ENCODE measurements at regions not wholly inside any gene's neighbourhood (a gene's known extent, or its start where the extent isn't known, plus 50 kb on each side); places are given as distances from the start of the nearest gene placed in this dataset.

GRCh38 chr6:138719744-138720143 lies 53.8 kb upstream of the CCDC28A start:
- DNase-seq: no peak
- no peak overlapping the region for H3K4me3 Mint-ChIP-seq (ENCODE audit: unreplicated experiment)
- ChIA-PET CTCF (no interaction called here), POLR2A (no interaction called here)
- H3K36me3 ChIP-seq (ENCODE audit: control insufficient read depth, insufficient read depth, low read length): no peaks in the 10 kb centered on the region
- BruUV-seq (replicated peaks): no TSS peak
- no peaks in the 10 kb centered on the region for H3K9me3 Mint-ChIP-seq (ENCODE audit: unreplicated experiment)
- H3K4me1 ChIP-seq: peaks cover 20% of the 10 kb centered on the region
- H3K4me1 Mint-ChIP-seq (ENCODE audit: low read depth, unreplicated experiment): peaks cover 6% of the 10 kb centered on the region
- no peaks in the 10 kb centered on the region for H3K36me3 Mint-ChIP-seq (ENCODE audit: insufficient read depth, unreplicated experiment)
- intact Hi-C loops (cut with micrococcal nuclease; ENCODE audit: unreplicated experiment): no loop called here
- no peaks in the 10 kb centered on the region for H3K9me3 ChIP-seq
- H3K27ac Mint-ChIP-seq (ENCODE audit: unreplicated experiment): no peak overlapping the region
- H3K27me3 Mint-ChIP-seq (ENCODE audit: insufficient read depth, unreplicated experiment): no peaks in the 10 kb centered on the region
- H3K27me3 ChIP-seq (replicated peaks; ENCODE audit: control insufficient read depth, insufficient read depth, low read length): no peaks in the 10 kb centered on the region
- H3K4me3 ChIP-seq (ENCODE audit: low read depth, low read length): no peak overlapping the region
- TF ChIP-seq, protein P1, sequence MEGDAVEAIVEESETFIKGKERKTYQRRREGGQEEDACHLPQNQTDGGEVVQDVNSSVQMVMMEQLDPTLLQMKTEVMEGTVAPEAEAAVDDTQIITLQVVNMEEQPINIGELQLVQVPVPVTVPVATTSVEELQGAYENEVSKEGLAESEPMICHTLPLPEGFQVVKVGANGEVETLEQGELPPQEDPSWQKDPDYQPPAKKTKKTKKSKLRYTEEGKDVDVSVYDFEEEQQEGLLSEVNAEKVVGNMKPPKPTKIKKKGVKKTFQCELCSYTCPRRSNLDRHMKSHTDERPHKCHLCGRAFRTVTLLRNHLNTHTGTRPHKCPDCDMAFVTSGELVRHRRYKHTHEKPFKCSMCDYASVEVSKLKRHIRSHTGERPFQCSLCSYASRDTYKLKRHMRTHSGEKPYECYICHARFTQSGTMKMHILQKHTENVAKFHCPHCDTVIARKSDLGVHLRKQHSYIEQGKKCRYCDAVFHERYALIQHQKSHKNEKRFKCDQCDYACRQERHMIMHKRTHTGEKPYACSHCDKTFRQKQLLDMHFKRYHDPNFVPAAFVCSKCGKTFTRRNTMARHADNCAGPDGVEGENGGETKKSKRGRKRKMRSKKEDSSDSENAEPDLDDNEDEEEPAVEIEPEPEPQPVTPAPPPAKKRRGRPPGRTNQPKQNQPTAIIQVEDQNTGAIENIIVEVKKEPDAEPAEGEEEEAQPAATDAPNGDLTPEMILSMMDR (IDR thresholded peaks at IDR 0.05; ENCODE audit: insufficient read depth in 1 of 2, low read depth in 1 of 2, low read length in 1 of 2, severe bottlenecking in 1 of 2, unreplicated experiment in 1 of 2): no peak

- TF ChIP-seq, protein P1 (IDR thresholded peaks at IDR 0.05; ENCODE audit: insufficient read depth in 1 of 2, low read depth in 1 of 2, low read length in 1 of 2, severe bottlenecking in 1 of 2, unreplicated experiment in 1 of 2): no peak
- H3K9me3 Mint-ChIP-seq (ENCODE audit: unreplicated experiment): no peaks in the 10 kb centered on the region
- no peaks in the 10 kb centered on the region for H3K36me3 Mint-ChIP-seq (ENCODE audit: insufficient read depth, unreplicated experiment)
- no peak overlapping the region for H3K4me3 Mint-ChIP-seq (ENCODE audit: unreplicated experiment)
- H3K27ac Mint-ChIP-seq (ENCODE audit: unreplicated experiment): no peak overlapping the region
- intact Hi-C loops (cut with micrococcal nuclease; ENCODE audit: unreplicated experiment): no loop called here
- BruUV-seq (replicated peaks): no TSS peak
- Histone ChIP-seq H3K9me3 (no peaks in the 10 kb centered on the region), H3K4me3 (ENCODE audit: low read depth, low read length) (no peak overlapping the region), H3K27me3 (replicated peaks; ENCODE audit: control insufficient read depth, insufficient read depth, low read length) (no peaks in the 10 kb centered on the region), H3K36me3 (ENCODE audit: control insufficient read depth, insufficient read depth, low read length) (no peaks in the 10 kb centered on the region), H3K4me1 (peaks cover 32% of the 10 kb centered on the region)
- ChIA-PET CTCF (interaction anchor here (0.6 kb wide), 1 partner anchor 44 kb away, joined by 3 read pairs; no protein-coding TSS in a partner anchor), POLR2A (no interaction called here)
- no peaks in the 10 kb centered on the region for H3K27me3 Mint-ChIP-seq (ENCODE audit: insufficient read depth, unreplicated experiment)
- peaks cover 15% of the 10 kb centered on the region for H3K4me1 Mint-ChIP-seq (ENCODE audit: low read depth, unreplicated experiment)
- DNase-seq: no peak
These were observed 50.9 kb upstream of the CCDC28A start for GRCh38 chr6:138722425-138723371.

Measured in Caco-2 (cell line).